Caco-2 (cell line): ENCODE measurements at regions not wholly inside any gene's neighbourhood (a gene's known extent, or its start where the extent isn't known, plus 50 kb on each side); places are given as distances from the start of the nearest gene placed in this dataset.

Source experiments
- BruUV-seq: library from RNA; stranded (reverse); fragments of 400-500 nt; replicated peaks from 2 replicates; lab custom pipeline; 2021; lab: Mats Ljungman, UMichigan
- CTCF ChIA-PET: fragments of 300-600 bp; sonication (Branson Sonifier 250); formaldehyde crosslinking; loops from one replicate; lab custom pipeline; 2022; ENCODE audit warnings: antibody characterized with exemption; lab: Charles Lee
- POLR2A ChIA-PET: fragments of 300-600 bp; sonication (Branson Sonifier 250); formaldehyde crosslinking; loops from one replicate; lab custom pipeline; 2022; ENCODE audit warnings: antibody characterized with exemption; lab: Charles Lee
- DNase-seq, 2 experiments: peaks; one replicate each; pipeline versions ENCODE4 v3.0.0 to v3.0.0-alpha.2; 2020 to 2022
- H3K27me3 ChIP-seq: replicated peaks from 2 replicates; pipeline ENCODE4 v1.6.0; 2011; ENCODE audit warnings: low read length; ENCODE audit not compliant: control insufficient read depth, insufficient read depth
- H3K36me3 ChIP-seq: 2 replicates; pipeline ENCODE4 v1.5.1; 2011; ENCODE audit warnings: low read length; ENCODE audit not compliant: control insufficient read depth, insufficient read depth
- H3K4me1 ChIP-seq: fragments of 250-450 bp; sonication (Bioruptor Pico); 2 replicates; pipeline ENCODE4 v1.5.1; 2020; ENCODE audit warnings: mild to moderate bottlenecking
- H3K4me3 ChIP-seq: 2 replicates; pipeline ENCODE4 v1.5.1; 2011; ENCODE audit warnings: low read depth, mild to moderate bottlenecking, control low read depth, low read length
- H3K9me3 ChIP-seq: fragments of 250-450 bp; sonication (Bioruptor Pico); 2 replicates; pipeline ENCODE4 v1.5.1; 2020; ENCODE audit warnings: mild to moderate bottlenecking, moderate library complexity
- H3K27ac Mint-ChIP-seq: one replicate; pipeline ENCODE4 v1.8.0; 2022; ENCODE audit warnings: mixed read lengths; ENCODE audit not compliant: unreplicated experiment
- H3K27me3 Mint-ChIP-seq: one replicate; pipeline ENCODE4 v1.8.0; 2022; ENCODE audit warnings: mixed read lengths; ENCODE audit not compliant: insufficient read depth, unreplicated experiment
- H3K36me3 Mint-ChIP-seq: one replicate; pipeline ENCODE4 v1.8.0; 2022; ENCODE audit warnings: mild to moderate bottlenecking, mixed read lengths; ENCODE audit not compliant: insufficient read depth, unreplicated experiment
- H3K4me1 Mint-ChIP-seq: one replicate; pipeline ENCODE4 v1.8.0; 2022; ENCODE audit warnings: low read depth, mixed read lengths; ENCODE audit not compliant: unreplicated experiment
- H3K4me3 Mint-ChIP-seq: one replicate; pipeline ENCODE4 v1.8.0; 2022; ENCODE audit warnings: mild to moderate bottlenecking, moderate library complexity, mixed read lengths; ENCODE audit not compliant: unreplicated experiment
- H3K9me3 Mint-ChIP-seq: one replicate; pipeline ENCODE4 v1.8.0; 2022; ENCODE audit warnings: mixed read lengths; ENCODE audit not compliant: unreplicated experiment
- CTCF ChIP-seq, 2 experiments: fragments of 200-600 bp in 1 of 2; IDR thresholded peaks; 1 replicate in 1 of 2; 2 replicates in 1 of 2; pipeline versions ENCODE4 v1.5.1 to v1.8.0; 2011 to 2022; ENCODE audit warnings: antibody characterized with exemption in 1 of 2, control low read depth in 1 of 2, inconsistent platforms in 1 of 2, low read depth in 1 of 2, low read length in 1 of 2, mild to moderate bottlenecking in 1 of 2, moderate library complexity in 1 of 2; ENCODE audit not compliant: insufficient read depth in 1 of 2, severe bottlenecking in 1 of 2, unreplicated experiment in 1 of 2
- intact Hi-C: fragments of 100-400 bp; cut with micrococcal nuclease; formaldehyde crosslinking; loops from one replicate; pipeline ENCODE4 v1.10.0; 2022; ENCODE audit not compliant: unreplicated experiment

DNA sequence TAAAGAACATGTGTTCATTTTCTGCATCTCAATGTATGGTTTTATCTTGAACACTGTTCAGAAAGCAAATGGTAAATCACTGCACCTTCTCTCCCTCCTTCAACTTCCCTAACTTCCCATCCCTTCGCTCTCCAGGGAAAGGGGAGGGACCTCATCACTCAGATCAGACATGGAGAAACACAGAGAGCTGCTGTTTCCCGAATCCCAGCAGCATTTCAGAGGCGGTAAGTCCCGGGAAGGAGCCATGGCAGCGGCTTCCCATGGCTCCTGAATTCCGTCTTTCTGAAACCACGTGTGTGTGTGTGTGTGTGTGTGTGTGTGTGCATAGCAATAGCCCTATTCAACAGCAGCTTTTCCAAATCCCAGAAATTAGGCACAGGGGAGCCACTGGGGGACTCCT, 125.4 kb upstream of the TMCC3 start:
- intact Hi-C loops: no loop called here
- H3K4me1 ChIP-seq: no peaks in the 10 kb centered on the region
- no TSS peak for BruUV-seq
- no peak overlapping the region for H3K27ac Mint-ChIP-seq
- TF ChIP-seq CTCF (IDR thresholded peaks at IDR 0.05; ENCODE audit: insufficient read depth in 1 of 2, low read depth in 1 of 2, low read length in 1 of 2, severe bottlenecking in 1 of 2, unreplicated experiment in 1 of 2): no peak
- H3K27me3 Mint-ChIP-seq: peaks cover 4% of the 10 kb centered on the region
- DNase-seq: no peak
- CTCF ChIA-PET: no interaction called here
- no peak overlapping the region for H3K4me3 ChIP-seq
- H3K36me3 ChIP-seq: no peaks in the 10 kb centered on the region
- no peak overlapping the region for H3K4me3 Mint-ChIP-seq
- POLR2A ChIA-PET: no interaction called here
- H3K9me3 Mint-ChIP-seq: no peaks in the 10 kb centered on the region
- H3K9me3 ChIP-seq: no peaks in the 10 kb centered on the region
- no peaks in the 10 kb centered on the region; the same call in 1 of the 2 replicates for H3K27me3 ChIP-seq
- no peaks in the 10 kb centered on the region for H3K36me3 Mint-ChIP-seq
- H3K4me1 Mint-ChIP-seq: peaks cover 2% of the 10 kb centered on the region

DNA sequence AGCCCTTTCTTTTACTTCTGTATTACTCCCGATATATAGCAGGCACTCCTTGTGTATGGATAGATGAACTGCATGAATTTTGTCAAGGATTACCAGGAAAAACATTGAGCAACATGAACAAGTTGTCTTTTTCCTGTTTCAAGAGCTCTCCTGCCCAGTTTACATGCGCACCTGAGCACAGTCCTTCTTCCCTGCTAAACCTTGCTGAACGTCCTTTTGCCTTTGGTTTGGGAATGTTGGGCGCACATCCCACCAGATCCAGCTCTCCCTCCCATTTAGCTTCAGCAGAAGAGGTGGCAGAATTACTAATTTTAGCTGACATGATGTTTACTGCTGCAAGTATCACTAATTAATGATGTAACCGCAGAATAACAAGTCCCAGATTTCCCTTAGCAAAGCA, 121.4 kb upstream of the TMCC3 start:
- no peak overlapping the region for H3K4me3 ChIP-seq

DNA sequence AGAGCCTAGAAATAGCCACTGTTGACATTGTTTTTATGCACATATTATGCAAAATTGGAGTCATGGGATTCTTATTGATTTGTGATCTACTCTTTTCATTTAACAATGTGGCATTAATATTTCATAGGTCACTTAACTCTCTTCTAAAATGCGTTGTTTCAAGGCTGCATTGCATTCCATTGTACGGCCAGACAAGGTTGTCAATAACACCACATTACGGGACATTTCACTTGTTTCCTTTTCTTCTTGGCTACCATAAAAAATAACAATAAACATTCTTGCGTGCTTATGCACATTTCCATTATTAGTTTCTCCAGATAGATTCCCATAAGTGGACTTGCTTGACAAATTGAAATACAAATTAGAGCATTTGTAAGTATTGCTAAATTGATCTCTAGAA, 120.8 kb upstream of the TMCC3 start:
- H3K4me1 Mint-ChIP-seq: peaks cover 11% of the 10 kb centered on the region
- no peaks in the 10 kb centered on the region for H3K9me3 Mint-ChIP-seq
- intact Hi-C loops: no loop called here
- DNase-seq: no peak
- H3K27ac Mint-ChIP-seq: no peak overlapping the region
- no peaks in the 10 kb centered on the region for H3K36me3 Mint-ChIP-seq
- Histone ChIP-seq H3K36me3 (no peaks in the 10 kb centered on the region), H3K27me3 (no peaks in the 10 kb centered on the region), H3K9me3 (no peaks in the 10 kb centered on the region), H3K4me3 (no peak overlapping the region), H3K4me1 (no peaks in the 10 kb centered on the region)
- TF ChIP-seq CTCF (IDR thresholded peaks at IDR 0.05; ENCODE audit: insufficient read depth in 1 of 2, low read depth in 1 of 2, low read length in 1 of 2, severe bottlenecking in 1 of 2, unreplicated experiment in 1 of 2): no peak
- H3K27me3 Mint-ChIP-seq: no peaks in the 10 kb centered on the region
- no peak overlapping the region for H3K4me3 Mint-ChIP-seq
- no TSS peak for BruUV-seq
- ChIA-PET CTCF (no interaction called here), POLR2A (no interaction called here)

More for the DNA sequence above, 121.4 kb upstream of the TMCC3 start:
- no peak for TF ChIP-seq CTCF (IDR thresholded peaks at IDR 0.05; ENCODE audit: insufficient read depth in 1 of 2, low read depth in 1 of 2, low read length in 1 of 2, severe bottlenecking in 1 of 2, unreplicated experiment in 1 of 2)
- Histone ChIP-seq H3K9me3 (no peaks in the 10 kb centered on the region), H3K27me3 (no peaks in the 10 kb centered on the region), H3K4me1 (no peaks in the 10 kb centered on the region), H3K36me3 (no peaks in the 10 kb centered on the region)
- no TSS peak for BruUV-seq
- H3K9me3 Mint-ChIP-seq: no peaks in the 10 kb centered on the region
- H3K4me3 Mint-ChIP-seq: no peak overlapping the region
- intact Hi-C loops: no loop called here
- ChIA-PET POLR2A (no interaction called here), CTCF (no interaction called here)
- no peaks in the 10 kb centered on the region for H3K36me3 Mint-ChIP-seq
- peaks cover 11% of the 10 kb centered on the region for H3K4me1 Mint-ChIP-seq
- no peak overlapping the region for H3K27ac Mint-ChIP-seq
- no peak for DNase-seq
- H3K27me3 Mint-ChIP-seq: no peaks in the 10 kb centered on the region
